KBM-7 (cell line): ENCODE measurements at regions not wholly inside any gene's neighbourhood (a gene's known extent, or its start where the extent isn't known, plus 50 kb on each side); places are given as distances from the start of the nearest gene placed in this dataset.
A peak's percentile ranks its signal among the peaks of the same experiment; 100 is the strongest.

ENCODE experiments used
- DNase-seq: peaks from one replicate; pipeline ENCODE4 v3.0.0-alpha.2; 2015
- in situ Hi-C: fragments of 300-500 bp; cut with MboI; formaldehyde crosslinking; loops from 2 replicates; pipeline ENCODE4 v1.14.3; 2020; ENCODE audit warnings: low sequenced_read_pairs, low pct_unique_long_range_greater_than_20kb, mixed read lengths

DNA sequence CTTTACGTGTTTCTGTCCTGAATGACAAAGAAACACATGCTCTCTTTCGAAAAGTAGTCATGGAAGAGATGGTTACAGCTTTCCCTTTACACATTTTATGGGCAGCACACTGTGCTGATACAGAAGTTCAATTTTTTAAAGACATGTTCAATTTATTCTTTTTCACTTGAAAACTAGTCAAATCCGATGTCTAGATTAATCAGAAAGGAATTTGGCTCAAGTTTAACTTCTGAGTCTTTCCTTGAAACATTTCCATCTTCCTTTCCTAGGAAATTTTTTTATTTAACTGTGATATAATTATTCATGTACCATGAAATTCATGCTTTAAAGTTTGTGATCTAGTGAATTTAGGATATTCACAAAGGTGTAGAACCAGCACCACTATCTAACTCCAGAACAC, 360.1 kb downstream of the TNS3 start:
- DNase-seq = no peak
- in situ Hi-C loops = no loop called here

DNA sequence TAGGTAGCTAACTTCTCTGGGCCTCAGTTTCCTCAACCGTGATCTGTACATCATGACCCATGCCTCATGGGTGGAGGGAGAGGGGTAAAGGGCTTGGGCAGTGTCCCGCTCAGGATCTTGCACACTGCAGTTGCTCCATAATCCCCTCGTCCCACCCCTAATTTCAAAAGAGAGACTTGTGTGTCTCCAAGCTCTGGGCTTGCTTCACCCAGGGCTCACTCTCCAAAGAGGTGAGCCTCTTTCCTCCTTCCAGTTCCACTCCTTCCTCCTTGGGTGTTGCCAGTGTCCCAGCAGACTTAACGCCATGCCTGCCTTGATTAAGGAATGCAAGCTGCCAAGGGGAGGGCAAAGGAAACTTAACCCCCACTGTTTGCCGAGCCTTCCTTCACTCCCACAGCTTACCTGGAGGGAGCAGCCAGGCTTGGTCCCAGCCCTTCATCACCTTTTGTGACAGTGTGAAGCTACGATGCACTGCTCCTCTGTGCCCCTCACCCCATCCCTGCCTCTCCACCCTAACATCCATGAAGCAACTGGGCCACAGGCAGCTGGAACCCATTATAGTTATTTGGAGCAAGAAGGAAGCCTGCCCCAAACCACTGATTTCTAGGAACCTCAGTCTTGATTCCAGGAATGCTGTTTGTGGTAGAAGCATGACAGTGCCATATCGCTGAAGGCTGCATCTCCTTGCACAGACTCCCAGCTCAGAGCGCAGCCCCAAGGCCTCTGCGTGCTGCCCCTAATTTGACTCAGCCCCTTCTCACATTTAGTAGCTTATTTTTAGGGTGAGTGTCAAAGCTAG, 363.3 kb downstream of the TNS3 start:
- peak; percentile 84 for DNase-seq

DNA sequence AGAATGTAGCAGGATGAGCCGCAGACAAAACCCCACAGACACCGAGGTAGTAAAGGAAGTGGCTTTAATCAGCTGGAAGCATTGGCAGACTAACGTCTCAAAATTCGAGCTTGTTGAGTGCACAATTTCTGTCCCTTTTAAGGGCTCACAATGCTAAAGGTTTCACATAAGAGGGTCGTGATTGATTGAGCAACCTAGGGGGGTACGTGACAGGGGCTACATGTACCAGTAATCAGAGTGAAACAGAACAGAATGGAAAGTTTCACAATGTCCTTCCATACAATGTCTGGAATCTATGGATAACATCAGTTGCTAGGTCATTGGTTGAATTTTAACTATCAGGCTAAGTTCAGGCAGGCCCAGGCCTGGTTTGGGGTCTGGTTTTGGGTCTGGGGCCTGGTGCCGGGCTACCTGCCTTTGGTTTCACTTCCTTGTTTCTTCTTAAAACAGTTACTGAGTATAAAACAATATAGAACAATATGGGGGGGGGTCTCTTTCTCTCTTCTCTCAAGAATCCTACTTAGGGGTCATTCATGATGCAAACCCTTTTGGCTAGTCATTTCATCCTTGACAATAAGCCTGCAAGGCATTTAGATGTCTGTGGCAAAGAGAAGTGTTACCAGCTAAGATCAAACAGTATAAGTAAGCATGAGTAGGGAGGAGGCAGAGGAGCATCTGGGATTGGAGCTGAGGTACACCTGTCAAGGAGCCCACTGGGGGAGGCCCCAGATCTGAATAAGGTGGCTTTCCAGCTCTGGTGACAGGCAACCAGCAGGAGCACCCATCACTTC, 364.1 kb downstream of the TNS3 start:
- in situ Hi-C loops = no loop called here
- DNase-seq = no peak

More for the DNA sequence above, 363.3 kb downstream of the TNS3 start:
- in situ Hi-C loops = no loop called here

DNA sequence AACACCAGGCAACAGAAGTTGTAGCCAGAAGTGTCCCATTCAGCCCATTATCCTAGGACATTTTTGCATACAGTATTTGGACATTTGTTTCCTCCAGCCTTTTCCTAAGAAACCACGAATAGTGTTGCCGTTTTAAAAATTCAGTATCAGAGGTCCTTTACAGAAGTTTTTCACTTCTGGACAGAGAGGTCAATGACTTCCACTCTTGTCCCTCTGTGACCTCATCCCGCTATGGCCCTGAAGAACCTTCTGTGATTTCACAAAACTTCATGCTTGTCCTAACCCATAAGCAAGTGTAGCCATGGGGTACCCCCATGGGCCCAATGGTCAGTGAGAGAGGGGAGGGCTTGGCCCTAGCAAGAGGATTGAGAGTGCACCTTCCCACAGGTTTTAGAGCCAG, 364.8 kb downstream of the TNS3 start:
- in situ Hi-C loops = no loop called here
- DNase-seq = no peak

DNA sequence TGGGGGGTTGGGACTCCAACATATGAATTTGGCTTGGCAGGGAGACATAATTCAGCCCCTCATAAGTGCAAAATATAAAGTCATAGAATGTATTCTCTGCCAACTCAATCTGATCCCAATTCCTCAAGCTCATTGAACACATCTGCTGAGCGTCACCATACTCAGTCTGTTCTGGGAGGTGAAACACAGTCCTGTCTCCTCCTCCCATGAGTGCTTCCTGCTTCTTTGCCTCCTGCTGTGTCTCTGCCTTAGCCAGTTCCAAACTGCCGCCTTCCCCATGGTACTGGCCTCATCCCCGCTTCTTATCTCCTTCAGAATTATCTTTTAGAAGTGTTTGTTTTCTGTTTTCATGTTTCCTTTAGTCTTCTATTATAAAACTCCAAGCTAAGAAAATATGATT, 365.5 kb downstream of the TNS3 start:
- DNase-seq = no peak

DNA sequence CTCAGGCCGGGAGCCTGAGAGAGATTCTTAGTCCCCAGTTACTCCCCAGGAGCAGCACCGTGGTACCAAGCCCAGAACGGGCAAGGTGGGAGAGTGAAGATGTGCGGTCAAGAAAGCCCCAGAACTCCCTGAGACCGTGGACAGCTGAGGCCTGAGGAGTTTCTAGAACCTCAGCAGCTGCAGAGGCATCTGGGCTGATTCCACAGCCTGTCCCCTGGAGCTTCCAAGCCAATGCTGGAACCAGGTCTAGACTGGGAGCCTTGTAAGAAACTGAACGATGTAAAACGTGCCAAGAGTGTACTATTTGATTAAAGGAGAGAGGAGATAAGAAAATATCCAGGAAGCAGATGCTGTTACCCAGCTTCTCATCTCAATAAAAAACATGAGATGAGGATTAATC, 366.3 kb downstream of the TNS3 start:
- in situ Hi-C loops = no loop called here

More for the DNA sequence above, 365.5 kb downstream of the TNS3 start:
- in situ Hi-C loops = no loop called here

DNA sequence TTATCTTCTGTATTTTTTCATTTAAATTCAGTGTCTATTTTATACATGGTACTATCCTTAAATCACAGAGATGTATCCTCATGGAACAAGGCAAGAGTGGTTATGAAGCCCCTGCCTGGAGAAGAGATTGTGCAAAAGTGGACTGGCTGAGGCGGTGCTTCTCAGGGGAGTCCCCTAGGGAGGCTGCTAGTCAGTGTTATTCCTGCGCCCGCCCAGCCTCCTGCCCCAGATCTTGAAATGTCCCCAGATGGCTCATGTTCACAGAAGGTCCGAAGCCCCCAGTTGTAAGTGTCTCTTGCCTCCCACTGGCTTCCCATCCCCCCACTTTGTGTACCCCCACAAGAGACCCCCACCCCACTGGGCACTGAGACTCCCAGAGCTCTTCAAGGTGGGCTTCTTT, 366.9 kb downstream of the TNS3 start:
- DNase-seq = no peak
- in situ Hi-C loops = no loop called here

More for the DNA sequence above, 366.3 kb downstream of the TNS3 start:
- DNase-seq = no peak

DNA sequence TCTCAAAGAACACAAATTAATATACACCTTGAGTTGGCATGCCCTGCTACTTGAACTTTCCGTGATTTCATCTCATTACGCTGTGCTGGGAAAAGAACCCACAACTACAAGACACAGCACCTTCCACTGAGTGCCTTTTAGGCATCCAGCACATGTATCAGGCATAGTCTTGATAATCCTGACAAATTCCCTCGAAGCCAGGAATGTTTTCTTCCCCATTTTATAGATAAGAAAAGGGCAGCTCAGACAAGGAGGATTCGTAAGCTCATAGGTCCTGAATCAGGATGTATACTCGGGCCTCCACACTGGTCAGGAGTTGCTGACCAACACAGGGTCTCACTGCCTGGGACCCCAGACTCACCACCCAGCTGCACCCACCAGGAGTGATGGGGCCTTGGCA, 368.6 kb downstream of the TNS3 start:
- DNase-seq = no peak
- in situ Hi-C loops = no loop called here

DNA sequence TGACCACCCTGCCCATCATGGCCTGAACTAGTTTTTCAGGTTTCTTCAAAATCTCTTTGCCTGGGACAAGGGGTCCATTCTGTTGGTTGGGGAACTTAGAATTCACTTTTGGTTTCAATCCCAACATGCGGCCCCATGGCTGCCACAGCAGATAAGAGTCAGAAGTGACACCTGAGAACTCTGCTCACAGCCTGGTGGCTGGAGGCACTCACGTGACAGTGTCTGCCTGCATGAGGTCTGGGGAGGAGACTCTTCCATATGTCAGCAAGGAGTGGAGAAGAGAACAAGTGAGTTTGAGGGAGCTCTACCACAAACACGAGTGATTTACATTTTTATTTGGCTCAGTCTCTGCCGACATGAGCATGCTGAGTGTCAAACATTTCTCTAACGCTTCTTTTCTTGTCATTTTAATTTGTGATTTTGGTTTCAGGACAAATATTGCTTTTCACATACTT, 370.4 kb downstream of the TNS3 start:
- no peak for DNase-seq
- in situ Hi-C loops = no loop called here

DNA sequence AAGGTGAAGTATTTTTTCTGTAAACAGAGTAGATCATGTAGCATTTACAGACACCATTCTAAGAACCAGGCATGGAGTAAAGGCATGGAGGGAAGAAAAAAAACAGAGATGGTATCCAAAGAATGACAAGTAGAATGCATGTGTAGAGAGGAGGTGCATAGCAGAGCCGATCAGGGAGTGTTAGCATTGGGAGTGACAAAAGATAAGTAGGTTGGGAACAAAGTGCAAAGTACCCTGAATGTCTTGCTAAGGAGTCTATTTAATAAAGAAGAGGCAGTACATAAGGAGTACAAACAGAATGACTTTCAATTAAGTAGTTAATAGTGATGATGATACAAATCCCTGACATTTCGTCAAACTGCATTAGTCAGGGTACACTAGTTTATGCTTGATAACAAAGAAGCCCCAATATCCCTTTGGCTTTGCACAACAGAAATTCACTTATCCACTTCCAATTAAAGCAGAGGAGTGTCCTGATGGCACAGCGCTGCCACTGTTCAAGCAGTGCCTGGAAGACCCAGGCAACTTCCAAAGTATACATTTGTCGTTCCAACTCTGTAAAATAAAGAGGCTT, 371.5 kb downstream of the TNS3 start:
- in situ Hi-C loops = no loop called here
- DNase-seq = no peak

DNA sequence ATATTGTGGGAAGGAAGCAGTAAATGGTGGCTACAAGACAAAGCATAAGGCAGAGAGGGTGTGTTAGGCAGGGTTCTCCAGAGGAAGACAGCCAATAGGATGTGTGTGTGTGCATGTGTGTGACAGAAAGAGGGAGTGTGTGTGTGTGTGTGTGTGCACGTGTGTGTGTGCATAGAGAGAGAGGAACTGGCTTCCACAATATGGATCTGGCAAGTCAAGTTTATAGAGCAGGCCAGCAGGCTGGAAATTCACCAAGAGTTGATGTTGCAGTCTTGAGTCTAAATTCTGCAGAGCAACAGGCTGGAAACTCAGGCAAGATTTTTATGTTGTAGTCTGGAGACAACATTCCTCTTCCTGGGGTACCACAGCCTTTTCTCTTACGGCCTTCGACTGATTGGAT, 374.0 kb downstream of the TNS3 start:
- no peak for DNase-seq
- in situ Hi-C loops = no loop called here

DNA sequence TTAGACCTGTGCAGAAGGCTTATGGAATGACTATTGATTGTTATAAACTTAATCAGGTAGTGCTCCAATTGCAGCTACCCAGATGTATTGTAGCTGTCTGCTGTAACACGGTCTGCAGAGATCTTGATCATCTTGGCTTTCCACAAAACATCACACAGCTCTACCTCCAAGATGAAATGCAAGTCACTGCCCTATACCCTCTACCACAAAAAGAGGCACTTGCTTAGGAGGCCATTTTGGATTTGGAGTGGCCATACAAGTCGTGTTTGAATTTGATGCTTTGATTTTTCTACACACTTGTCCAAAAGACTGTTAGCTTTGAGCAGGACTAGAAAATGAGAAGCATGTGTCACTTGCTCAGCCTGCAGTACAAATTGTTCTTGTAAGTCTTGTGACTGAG, 377.2 kb downstream of the TNS3 start:
- DNase-seq = no peak
- in situ Hi-C loops = no loop called here

DNA sequence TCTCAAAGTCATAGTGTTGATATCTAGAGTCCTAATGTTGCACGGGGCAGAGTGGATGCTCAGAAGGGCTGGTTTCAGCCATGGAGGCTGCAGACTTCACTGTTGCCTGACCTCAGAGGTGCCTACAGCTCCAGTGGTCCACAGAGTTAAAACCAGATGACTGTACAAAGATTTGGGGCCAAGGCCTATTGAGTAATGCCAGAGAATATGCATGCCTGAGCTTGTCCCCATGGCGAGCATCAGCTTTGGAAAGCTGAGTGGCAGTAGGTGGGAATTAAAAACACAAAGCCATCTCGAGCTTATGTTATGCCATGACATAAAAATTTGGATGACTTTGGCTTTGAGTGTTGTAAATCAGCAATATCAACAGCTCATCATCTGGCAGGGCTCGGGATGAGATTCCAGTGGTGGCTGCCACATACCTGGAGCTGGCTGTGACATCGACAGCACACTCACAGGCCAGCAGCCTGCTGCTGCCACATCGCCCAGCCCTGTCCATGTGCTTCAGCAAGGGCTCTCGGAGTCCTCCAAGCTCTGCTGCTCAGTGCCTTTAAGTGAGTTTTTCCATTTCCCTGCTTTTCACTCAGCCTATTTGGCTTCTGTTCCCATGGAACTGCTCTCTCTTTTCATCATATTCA, 379.6 kb downstream of the TNS3 start:
- in situ Hi-C loops = no loop called here
- no peak for DNase-seq

DNA sequence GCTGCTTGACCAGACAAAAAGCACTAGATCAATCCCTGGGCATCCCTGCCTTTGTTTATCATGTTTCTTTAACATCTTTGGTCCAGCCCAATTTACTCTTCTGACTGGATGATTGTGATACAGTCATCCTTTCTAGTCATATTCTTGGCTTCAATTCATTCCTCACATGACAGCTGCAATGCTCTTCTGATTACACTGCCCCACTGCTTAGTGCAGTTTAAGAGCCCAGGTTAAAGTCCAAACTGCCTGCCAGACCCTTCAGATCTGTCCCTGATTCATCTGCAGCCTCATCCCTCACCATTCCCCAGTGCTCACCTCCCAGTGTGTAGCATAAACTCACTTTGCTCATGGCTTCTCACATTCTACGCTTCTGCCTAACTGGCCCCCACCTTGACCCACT, 383.8 kb downstream of the TNS3 start:
- in situ Hi-C loops = no loop called here

DNA sequence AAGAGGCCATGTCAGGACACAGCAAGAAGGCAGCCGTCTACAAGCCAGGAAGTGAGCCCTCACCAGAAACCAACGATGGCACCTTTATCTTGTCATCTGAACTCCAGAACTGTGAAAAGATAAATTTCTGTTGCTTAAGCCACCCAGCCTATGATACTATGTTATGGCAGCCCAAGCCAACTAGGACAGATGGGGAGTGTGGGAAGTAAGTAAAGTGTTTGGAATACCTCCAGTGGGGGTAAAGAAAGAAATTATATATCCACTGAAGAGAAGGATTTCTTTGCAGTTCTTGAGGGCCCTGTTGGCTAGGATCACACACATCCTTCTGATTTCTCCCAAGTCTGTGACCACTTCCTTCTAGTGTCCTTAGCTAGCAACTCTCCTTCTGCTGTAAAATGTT, 384.4 kb downstream of the TNS3 start:
- in situ Hi-C loops = no loop called here
- no peak for DNase-seq

More for the DNA sequence above, 383.8 kb downstream of the TNS3 start:
- no peak for DNase-seq

DNA sequence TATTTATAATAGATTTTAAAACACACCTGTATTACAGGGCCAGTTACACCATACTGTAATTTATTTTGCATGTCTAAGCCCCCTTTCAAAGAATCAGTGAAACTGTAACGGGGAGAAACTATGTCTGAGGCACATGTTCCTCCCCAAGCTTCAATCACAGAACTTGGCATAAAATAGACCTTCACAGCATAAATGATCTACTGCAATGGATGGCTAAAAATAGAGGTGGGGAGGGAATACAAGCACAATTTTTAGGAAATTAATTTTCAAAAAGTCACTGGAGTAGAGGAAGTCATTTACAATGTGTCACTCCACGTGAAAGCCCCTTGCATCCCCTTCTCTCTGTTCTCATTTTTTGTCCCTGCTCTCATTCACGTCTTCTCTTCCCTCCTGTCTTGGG, 385.2 kb downstream of the TNS3 start:
- no peak for DNase-seq
- in situ Hi-C loops = no loop called here

DNA sequence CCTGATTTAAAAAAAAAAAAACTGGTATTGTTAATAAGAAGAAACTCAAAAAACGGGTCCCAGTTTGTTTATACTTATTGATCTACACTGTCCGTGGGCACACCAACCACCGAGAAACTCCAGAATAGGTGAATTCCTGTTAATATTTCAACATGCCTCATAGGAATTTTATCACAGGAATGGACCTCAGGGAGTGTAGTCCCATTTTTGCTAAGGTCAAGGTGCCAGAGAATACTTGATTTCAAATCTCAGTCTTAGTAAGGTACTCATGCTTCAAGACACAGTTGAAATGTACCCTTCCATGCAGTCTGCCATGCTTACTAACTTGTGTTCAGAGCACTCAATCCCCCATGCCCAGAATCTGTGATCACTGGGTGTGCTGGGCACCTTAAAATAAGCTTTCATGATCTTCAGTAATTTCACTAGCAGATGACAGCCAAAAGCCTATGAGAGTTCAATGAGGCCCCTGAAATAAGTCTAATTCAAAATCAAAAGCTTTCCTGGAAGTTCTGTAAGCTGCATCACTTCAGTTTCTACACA, 385.7 kb downstream of the TNS3 start:
- in situ Hi-C loops = no loop called here
- DNase-seq = no peak

DNA sequence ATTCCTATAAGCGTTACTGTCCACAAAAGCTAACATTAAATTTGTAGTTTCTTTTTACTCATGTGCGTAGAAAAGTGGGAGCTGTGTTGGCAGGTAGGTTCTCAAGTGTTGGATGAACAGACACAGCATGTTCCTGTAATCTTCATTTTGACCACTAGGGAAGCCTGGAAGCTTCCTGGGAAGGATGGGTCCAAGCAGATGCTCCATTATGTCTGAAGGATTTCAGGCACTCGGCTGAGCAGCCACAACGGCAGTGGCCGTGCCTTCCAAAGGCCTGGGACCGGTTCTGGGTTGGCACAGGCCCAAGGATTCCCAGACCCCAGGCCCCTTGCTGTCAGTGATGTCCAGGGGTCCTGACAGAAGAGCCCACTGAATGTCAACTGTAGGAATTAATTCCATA, 386.3 kb downstream of the TNS3 start:
- DNase-seq = no peak
- in situ Hi-C loops = no loop called here

DNA sequence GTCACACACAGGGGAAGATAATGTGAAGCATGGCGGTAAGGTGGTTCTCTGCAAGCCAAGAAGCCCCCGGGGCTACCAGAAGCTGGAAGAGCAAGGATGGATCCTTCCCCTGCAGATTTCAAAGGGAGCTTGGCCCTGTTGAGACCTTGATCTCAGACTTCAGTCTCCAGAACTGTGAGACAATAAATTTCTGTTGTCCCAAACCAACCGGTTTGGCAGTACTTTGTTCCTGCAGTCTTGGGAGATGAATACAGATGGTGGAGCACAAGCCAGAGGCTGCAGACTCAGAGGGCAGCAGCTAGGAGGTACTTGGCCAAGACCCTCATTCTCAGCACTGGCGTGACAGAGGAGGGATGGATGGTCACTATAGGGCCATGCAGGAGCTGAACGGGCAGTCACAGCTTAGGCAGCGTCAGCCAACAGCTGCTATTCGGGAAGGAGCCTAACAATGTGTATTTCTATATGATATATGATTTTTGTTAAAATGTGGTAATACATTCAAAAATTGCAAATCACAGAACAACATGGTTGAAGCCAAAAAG, 387.3 kb downstream of the TNS3 start:
- in situ Hi-C loops = no loop called here
- no peak for DNase-seq
